ENCODE measurements at regions not wholly inside any gene's neighbourhood (a gene's known extent, or its start where the extent isn't known, plus 50 kb on each side); places are given as distances from the start of the nearest gene placed in this dataset.

DNA sequence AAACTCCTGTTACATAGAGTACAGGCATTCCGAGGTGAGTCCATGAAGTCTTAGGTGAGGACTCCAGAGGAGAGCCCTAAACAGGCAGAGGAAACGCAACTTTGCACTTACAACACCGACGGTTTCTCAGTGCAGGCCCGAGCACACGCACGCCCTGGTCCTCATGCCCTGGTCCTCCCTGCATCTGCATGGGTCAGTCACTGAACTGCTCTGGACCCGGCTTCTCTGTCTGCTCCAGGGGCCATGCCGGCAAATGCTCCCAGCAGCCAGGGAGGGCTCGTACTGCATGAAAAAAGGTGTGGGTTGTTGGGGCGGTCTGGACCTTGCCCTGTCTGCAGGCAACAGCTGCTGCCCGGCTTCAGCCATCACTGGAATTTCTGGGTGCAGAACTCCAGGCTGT is 317.3 kb upstream of the SHH start:
- in situ Hi-C loops (cut with HindIII; ENCODE audit: low pct_unique_long_range_greater_than_20kb, low sequenced_read_pairs), result no loop called here
- DNase-seq (ENCODE audit: low read depth, low spot score), result no peak

GRCh38 chr7:156128496-156128895 is 316.2 kb upstream of the SHH start:
- no peak for DNase-seq (ENCODE audit: low read depth, low spot score)
- in situ Hi-C loops (cut with HindIII; ENCODE audit: low pct_unique_long_range_greater_than_20kb, low sequenced_read_pairs), result no loop called here

GRCh38 chr7:156127166-156128134 is 315.2 kb upstream of the SHH start:
- in situ Hi-C loops (cut with HindIII; ENCODE audit: low pct_unique_long_range_greater_than_20kb, low sequenced_read_pairs), result no loop called here
- DNase-seq (ENCODE audit: low read depth, low spot score), result no peak

GRCh38 chr7:156125841-156126730 is 313.8 kb upstream of the SHH start:
- in situ Hi-C loops (cut with HindIII; ENCODE audit: low pct_unique_long_range_greater_than_20kb, low sequenced_read_pairs), result no loop called here
- DNase-seq (ENCODE audit: low read depth, low spot score), result no peak

GRCh38 chr7:156124356-156124755 is 312.1 kb upstream of the SHH start:
- no peak for DNase-seq (ENCODE audit: low read depth, low spot score)

GRCh38 chr7:156123362-156123761 is 311.1 kb upstream of the SHH start:
- in situ Hi-C loops (cut with HindIII; ENCODE audit: low pct_unique_long_range_greater_than_20kb, low sequenced_read_pairs), result no loop called here
- DNase-seq (ENCODE audit: low read depth, low spot score), result no peak

More at GRCh38 chr7:156124356-156124755, 312.1 kb upstream of the SHH start:
- in situ Hi-C loops (cut with HindIII; ENCODE audit: low pct_unique_long_range_greater_than_20kb, low sequenced_read_pairs), result no loop called here

DNA sequence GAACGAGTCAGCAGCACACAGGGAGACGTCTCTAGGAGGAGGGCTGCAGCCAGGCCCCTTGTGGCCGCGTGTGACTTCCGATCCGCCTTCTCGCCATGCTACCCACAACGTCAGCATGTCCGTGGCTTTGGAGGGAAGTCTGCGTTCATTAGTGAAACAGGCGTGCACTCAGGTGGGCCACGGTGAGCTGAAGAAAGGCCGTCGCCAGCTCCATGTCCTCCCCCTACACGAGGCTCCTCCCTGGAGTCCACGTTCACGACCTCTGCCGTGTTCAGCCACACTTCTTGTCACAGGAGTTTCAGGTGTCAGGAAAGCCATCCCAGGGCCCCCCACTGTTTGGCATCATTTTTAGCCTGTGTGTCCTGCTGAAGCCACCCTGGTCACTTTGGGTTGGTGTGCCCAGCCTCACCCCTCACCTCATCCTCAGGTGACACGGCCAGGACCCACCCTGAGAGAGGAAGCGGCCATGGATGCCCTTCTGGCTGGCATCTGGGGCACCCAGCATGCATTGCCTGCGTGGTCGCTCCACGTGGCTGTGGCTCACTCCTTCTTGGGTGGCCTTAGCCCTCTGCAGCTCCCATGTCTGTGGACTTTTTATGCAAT is 310.6 kb upstream of the SHH start:
- in situ Hi-C loops (cut with HindIII; ENCODE audit: low pct_unique_long_range_greater_than_20kb, low sequenced_read_pairs), result no loop called here

DNA sequence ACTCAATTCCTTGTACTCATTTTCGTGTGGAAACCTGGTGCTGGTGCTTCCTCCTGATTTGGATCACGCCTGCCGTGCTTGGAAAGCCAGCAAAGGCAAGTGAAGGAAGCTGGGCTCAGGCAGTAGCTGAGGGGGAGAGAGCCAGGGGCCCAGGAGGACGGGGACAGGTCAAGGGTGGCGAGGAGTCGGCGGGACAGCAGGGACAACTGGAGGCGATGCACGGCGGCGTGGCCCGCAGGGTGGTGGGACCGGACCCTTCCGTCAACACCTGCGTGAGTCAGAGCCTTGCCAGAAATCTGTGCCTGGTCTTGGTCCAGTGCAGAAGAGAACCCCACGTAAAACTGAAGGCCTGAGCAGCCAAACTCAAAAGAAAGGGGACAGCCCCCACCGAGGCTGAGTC is 309.7 kb upstream of the SHH start:
- no peak for DNase-seq (ENCODE audit: low read depth, low spot score)
- in situ Hi-C loops (cut with HindIII; ENCODE audit: low pct_unique_long_range_greater_than_20kb, low sequenced_read_pairs), result no loop called here

More for the DNA sequence above, 310.6 kb upstream of the SHH start:
- no peak for DNase-seq (ENCODE audit: low read depth, low spot score)

- DNase-seq (ENCODE audit: low read depth, low spot score), result no peak
- in situ Hi-C loops (cut with HindIII; ENCODE audit: low pct_unique_long_range_greater_than_20kb, low sequenced_read_pairs), result no loop called here
Measured at GRCh38 chr7:156121434-156121833, 309.2 kb upstream of the SHH start.

- in situ Hi-C loops (cut with HindIII; ENCODE audit: low pct_unique_long_range_greater_than_20kb, low sequenced_read_pairs), result no loop called here
- no peak for DNase-seq (ENCODE audit: low read depth, low spot score)
Measured at GRCh38 chr7:156120552-156120951, 308.3 kb upstream of the SHH start.

- in situ Hi-C loops (cut with HindIII; ENCODE audit: low pct_unique_long_range_greater_than_20kb, low sequenced_read_pairs), result no loop called here
- no peak for DNase-seq (ENCODE audit: low read depth, low spot score)
Measured at GRCh38 chr7:156119771-156120170, 307.5 kb upstream of the SHH start.

DNA sequence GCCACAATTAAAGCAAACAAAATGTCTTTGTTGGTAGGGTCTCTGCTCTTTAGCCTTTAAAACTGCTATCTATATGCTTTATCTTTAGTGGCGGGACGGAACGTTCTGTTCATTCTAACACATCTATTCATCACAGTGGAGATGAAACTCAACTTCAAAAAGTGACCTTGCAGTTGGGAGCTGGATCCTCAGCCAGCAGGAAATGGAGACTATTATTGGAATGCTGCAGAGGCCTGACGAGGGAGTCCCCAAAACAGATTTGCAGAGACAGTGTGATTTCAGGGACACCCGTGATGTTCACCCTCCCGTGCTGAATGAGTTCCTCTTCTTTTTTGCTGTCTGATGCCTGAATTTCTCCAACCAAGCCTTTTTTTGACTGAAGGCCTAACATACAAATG is 306.0 kb upstream of the SHH start:
- DNase-seq (ENCODE audit: low read depth, low spot score), result no peak
- in situ Hi-C loops (cut with HindIII; ENCODE audit: low pct_unique_long_range_greater_than_20kb, low sequenced_read_pairs), result no loop called here

DNA sequence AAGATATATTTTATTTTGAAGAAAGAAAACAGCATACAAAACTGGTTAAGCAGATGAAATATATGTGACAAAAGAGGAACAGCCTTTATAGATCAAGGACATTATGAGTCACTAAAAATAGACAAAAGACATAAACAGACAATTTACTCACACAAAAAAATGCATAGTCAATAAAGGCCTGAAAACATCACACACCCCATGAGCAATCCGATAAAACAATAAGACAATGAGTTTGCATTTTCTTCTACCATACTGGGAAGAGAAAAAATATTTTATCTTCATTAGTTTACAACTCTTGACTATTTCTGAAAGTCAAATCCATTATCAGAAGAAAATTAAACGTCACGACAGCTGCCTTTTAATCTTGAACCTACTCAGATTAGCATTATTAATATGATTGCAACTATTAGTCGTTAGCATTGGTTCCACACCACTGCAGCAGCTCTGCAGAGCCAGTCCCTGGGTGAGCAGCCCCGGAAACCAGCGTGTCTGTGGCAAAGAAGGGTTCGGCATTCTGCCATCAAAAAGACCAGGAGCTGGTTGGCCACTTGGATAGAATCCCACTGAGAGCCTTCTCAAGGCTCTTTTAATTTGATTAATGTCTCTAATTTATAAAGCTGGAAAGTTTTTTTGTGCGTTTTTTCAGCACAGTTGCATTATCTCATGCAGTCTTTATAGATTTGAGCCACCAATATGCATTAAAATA is 305.4 kb upstream of the SHH start:
- DNase-seq (ENCODE audit: low read depth, low spot score), result no peak
- in situ Hi-C loops (cut with HindIII; ENCODE audit: low pct_unique_long_range_greater_than_20kb, low sequenced_read_pairs), result no loop called here

- in situ Hi-C loops (cut with HindIII; ENCODE audit: low pct_unique_long_range_greater_than_20kb, low sequenced_read_pairs), result no loop called here
- DNase-seq (ENCODE audit: low read depth, low spot score), result no peak
Measured at GRCh38 chr7:156116514-156117215, 304.4 kb upstream of the SHH start.

- no peak for DNase-seq (ENCODE audit: low read depth, low spot score)
- in situ Hi-C loops (cut with HindIII; ENCODE audit: low pct_unique_long_range_greater_than_20kb, low sequenced_read_pairs), result no loop called here
Measured at GRCh38 chr7:156115582-156115981, 303.3 kb upstream of the SHH start.

DNA sequence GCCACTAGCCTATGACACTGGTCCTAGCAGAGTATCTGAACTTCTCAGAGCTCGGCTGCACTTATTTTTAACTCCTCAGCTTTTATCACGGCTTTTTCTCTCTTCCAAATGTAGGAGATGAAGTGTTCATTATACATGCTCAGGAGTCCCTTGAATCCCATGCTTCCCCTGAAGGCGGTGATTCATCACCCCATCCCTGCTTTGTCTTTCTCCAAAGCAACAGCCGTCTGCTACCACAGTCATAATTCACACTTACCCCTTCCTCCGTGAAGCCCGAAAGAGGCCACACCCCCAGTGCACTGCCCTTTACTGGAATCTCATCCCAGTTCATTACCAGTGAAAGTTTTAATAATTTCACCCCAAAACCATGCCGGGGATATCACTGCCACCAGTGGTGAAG is 301.5 kb upstream of the SHH start:
- DNase-seq (ENCODE audit: low read depth, low spot score), result no peak
- in situ Hi-C loops (cut with HindIII; ENCODE audit: low pct_unique_long_range_greater_than_20kb, low sequenced_read_pairs), result no loop called here

DNA sequence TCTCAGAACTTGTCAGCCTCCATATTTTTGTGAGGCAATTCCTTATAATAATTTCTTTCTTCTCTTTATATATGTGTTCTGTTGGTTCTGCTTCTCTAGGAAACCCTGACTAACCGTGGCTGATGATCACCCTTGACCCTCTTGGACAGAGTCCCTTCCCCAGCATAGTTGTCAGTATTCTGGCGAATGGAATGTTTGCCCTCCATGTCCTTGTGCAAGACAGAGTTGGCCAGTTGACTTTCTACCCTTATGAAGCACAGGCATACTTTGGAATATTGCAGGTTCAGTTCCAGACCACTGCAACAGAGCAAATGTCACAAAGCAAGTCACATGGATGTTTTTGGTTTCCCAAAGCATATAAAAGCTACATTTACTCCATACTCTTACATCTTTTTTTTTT is 297.7 kb upstream of the SHH start:
- no peak for DNase-seq (ENCODE audit: low read depth, low spot score)
- in situ Hi-C loops (cut with HindIII; ENCODE audit: low pct_unique_long_range_greater_than_20kb, low sequenced_read_pairs), result no loop called here
